ENCODE measurements at regions not wholly inside any gene's neighbourhood (a gene's known extent, or its start where the extent isn't known, plus 50 kb on each side); places are given as distances from the start of the nearest gene placed in this dataset.
A peak's percentile ranks its signal among the peaks of the same experiment; 100 is the strongest.

- CTCF ChIA-PET: no interaction called here
- peak; percentile 1 for DNase-seq
Measured at GRCh38 chr13:82976499-82976898, 905.8 kb downstream of the SLITRK1 start.

More at GRCh38 chr13:82976499-82976898, 905.8 kb downstream of the SLITRK1 start:
- Histone ChIP-seq H3K4me2 (ENCODE audit: low read depth, low read length) (no peak overlapping the region), H3K79me1 (ENCODE audit: low read depth in 1 of 2, low read length in 2 of 2) (no peaks in the 10 kb centered on the region), H3K14ac (replicated peaks; ENCODE audit: low read depth, low read length) (no peak overlapping the region), H3K4me3 (ENCODE audit: insufficient read depth, low read depth, low read length) (no peak overlapping the region), H3K27ac (ENCODE audit: insufficient read depth, low read length) (no peak overlapping the region), H3K18ac (ENCODE audit: low read depth, low read length) (no peak overlapping the region), H2BK5ac (ENCODE audit: low read depth, low read length, poor library complexity, severe bottlenecking) (no peak overlapping the region), H4K91ac (ENCODE audit: insufficient read depth, low read depth, low read length) (no peak overlapping the region), H3K23ac (ENCODE audit: low read depth, low read length) (no peak overlapping the region), H4K5ac (ENCODE audit: low read depth, low read length) (no peak overlapping the region), H3K9me1 (ENCODE audit: insufficient read depth, low read length) (no peaks in the 10 kb centered on the region), H4K20me1 (ENCODE audit: insufficient read depth, low read length) (no peaks in the 10 kb centered on the region), H3K36me3 (ENCODE audit: control insufficient read depth, insufficient read depth, low read length) (no peaks in the 10 kb centered on the region), H2BK20ac (ENCODE audit: low read depth, low read length) (no peak overlapping the region), H2BK120ac (ENCODE audit: low read depth, low read length) (no peak overlapping the region), H2AK5ac (ENCODE audit: low read depth, low read length) (no peak overlapping the region), H2AK9ac (replicated peaks; ENCODE audit: low read depth, low read length, poor library complexity) (no peak overlapping the region), H3K56ac (ENCODE audit: extremely low read depth, insufficient read depth, low read length) (no peak overlapping the region), H3K27me3 (ENCODE audit: control insufficient read depth, insufficient read depth, low read length) (no peaks in the 10 kb centered on the region), H2AFZ (replicated peaks; ENCODE audit: low read length, poor library complexity) (no peak overlapping the region), H3K9me3 (ENCODE audit: control insufficient read depth, insufficient read depth, low read length) (no peaks in the 10 kb centered on the region), H3K4ac (ENCODE audit: low read depth, low read length) (no peak overlapping the region), H3K4me1 (ENCODE audit: control insufficient read depth, insufficient read depth, low read length) (no peaks in the 10 kb centered on the region), H4K8ac (ENCODE audit: low read depth in 2 of 2, low read length in 2 of 2) (no peak overlapping the region), H3K9ac (ENCODE audit: low read depth, low read length) (no peak overlapping the region), H2BK15ac (ENCODE audit: low read depth, low read length) (no peak overlapping the region)
- no peak for ATAC-seq (ENCODE audit: low read depth)
- POLR2A ChIA-PET (ENCODE audit: unreplicated experiment): no interaction called here
- in situ Hi-C loops (cut with MboI; ENCODE audit: low sequenced_read_pairs) (no loop called here), intact Hi-C loops (cut with micrococcal nuclease) (no loop called here), dilution Hi-C loops (cut with HindIII; ENCODE audit: low sequenced_read_pairs, unreplicated experiment) (no loop called here)
- TF ChIP-seq RCOR1 (IDR thresholded peaks at IDR 0.05; ENCODE audit: insufficient replicate concordance, low read length): no peak
- no peak for TF ChIP-seq SMC3 (IDR thresholded peaks at IDR 0.05; ENCODE audit: low read depth, low read length)
- TF ChIP-seq, protein P1, sequence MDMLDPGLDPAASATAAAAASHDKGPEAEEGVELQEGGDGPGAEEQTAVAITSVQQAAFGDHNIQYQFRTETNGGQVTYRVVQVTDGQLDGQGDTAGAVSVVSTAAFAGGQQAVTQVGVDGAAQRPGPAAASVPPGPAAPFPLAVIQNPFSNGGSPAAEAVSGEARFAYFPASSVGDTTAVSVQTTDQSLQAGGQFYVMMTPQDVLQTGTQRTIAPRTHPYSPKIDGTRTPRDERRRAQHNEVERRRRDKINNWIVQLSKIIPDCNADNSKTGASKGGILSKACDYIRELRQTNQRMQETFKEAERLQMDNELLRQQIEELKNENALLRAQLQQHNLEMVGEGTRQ (IDR thresholded peaks at IDR 0.05; ENCODE audit: low read depth, low read length): no peak
- 0 out of 2 replicates have a peak, but pooled peaks have one; percentile 4 for TF ChIP-seq RAD21 (IDR thresholded peaks at IDR 0.05; ENCODE audit: low read length)
- TF ChIP-seq, protein P2, sequence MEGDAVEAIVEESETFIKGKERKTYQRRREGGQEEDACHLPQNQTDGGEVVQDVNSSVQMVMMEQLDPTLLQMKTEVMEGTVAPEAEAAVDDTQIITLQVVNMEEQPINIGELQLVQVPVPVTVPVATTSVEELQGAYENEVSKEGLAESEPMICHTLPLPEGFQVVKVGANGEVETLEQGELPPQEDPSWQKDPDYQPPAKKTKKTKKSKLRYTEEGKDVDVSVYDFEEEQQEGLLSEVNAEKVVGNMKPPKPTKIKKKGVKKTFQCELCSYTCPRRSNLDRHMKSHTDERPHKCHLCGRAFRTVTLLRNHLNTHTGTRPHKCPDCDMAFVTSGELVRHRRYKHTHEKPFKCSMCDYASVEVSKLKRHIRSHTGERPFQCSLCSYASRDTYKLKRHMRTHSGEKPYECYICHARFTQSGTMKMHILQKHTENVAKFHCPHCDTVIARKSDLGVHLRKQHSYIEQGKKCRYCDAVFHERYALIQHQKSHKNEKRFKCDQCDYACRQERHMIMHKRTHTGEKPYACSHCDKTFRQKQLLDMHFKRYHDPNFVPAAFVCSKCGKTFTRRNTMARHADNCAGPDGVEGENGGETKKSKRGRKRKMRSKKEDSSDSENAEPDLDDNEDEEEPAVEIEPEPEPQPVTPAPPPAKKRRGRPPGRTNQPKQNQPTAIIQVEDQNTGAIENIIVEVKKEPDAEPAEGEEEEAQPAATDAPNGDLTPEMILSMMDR (conservative IDR thresholded peaks at IDR 0.05; ENCODE audit: low read depth, low read length): peak; percentile 18; the same call in 1 of the 2 replicates
- TF ChIP-seq RFX5 (IDR thresholded peaks at IDR 0.05; ENCODE audit: low read depth, low read length): no peak
- no peak for TF ChIP-seq MAFK (IDR thresholded peaks at IDR 0.05; ENCODE audit: low read depth, low read length)
- no peak for TF ChIP-seq CEBPB (IDR thresholded peaks at IDR 0.05; ENCODE audit: low read depth, low read length)
- TF ChIP-seq MXI1 (IDR thresholded peaks at IDR 0.05; ENCODE audit: borderline replicate concordance, low read depth, low read length): no peak
- no peak for TF ChIP-seq FOS (IDR thresholded peaks at IDR 0.05; ENCODE audit: low read depth, low read length)
- TF ChIP-seq BHLHE40 (IDR thresholded peaks at IDR 0.05; ENCODE audit: low read depth, low read length): no peak
- TF ChIP-seq ELK1 (IDR thresholded peaks at IDR 0.05; ENCODE audit: borderline replicate concordance, low read depth, low read length): no peak
- no peak for TF ChIP-seq MAZ (IDR thresholded peaks at IDR 0.05; ENCODE audit: borderline replicate concordance, low read depth, low read length)
- TF ChIP-seq CHD1 (IDR thresholded peaks at IDR 0.05; ENCODE audit: low read depth, low read length): no peak
- no peak for TF ChIP-seq POLR2A (IDR thresholded peaks at IDR 0.05; ENCODE audit: low read depth, low read length)
- no peak for TF ChIP-seq NFE2L2 (IDR thresholded peaks at IDR 0.05; ENCODE audit: low read depth, low read length)
- BruUV-seq (replicated peaks): no TSS peak

Measured in IMR-90 (cell line).